ENCODE measurements at regions not wholly inside any gene's neighbourhood (a gene's known extent, or its start where the extent isn't known, plus 50 kb on each side); places are given as distances from the start of the nearest gene placed in this dataset.

GRCh38 chr10:4632757-4633156 lies 193.2 kb upstream of the AKR1E2 start:
- H3K4me3 ChIP-seq (ENCODE audit: low read depth, low read length): no peak overlapping the region
- no peak for TF ChIP-seq CTCF (IDR thresholded peaks at IDR 0.05; ENCODE audit: low read depth, low read length)

- no peak overlapping the region for H3K4me3 ChIP-seq (ENCODE audit: low read depth, low read length)
- no peak for TF ChIP-seq CTCF (IDR thresholded peaks at IDR 0.05; ENCODE audit: low read depth, low read length)
These were observed 199.1 kb upstream of the AKR1E2 start for GRCh38 chr10:4626919-4627318.

GRCh38 chr10:4623757-4624420 lies 202.1 kb upstream of the AKR1E2 start:
- no peak for TF ChIP-seq CTCF (IDR thresholded peaks at IDR 0.05; ENCODE audit: low read depth, low read length)
- H3K4me3 ChIP-seq (ENCODE audit: low read depth, low read length): no peak overlapping the region

GRCh38 chr10:4623200-4623599 lies 202.8 kb upstream of the AKR1E2 start:
- no peak overlapping the region for H3K4me3 ChIP-seq (ENCODE audit: low read depth, low read length)
- TF ChIP-seq CTCF (IDR thresholded peaks at IDR 0.05; ENCODE audit: low read depth, low read length): no peak

GRCh38 chr10:4622384-4622783 lies 203.6 kb upstream of the AKR1E2 start:
- no peak for TF ChIP-seq CTCF (IDR thresholded peaks at IDR 0.05; ENCODE audit: low read depth, low read length)

GRCh38 chr10:4617589-4617988 lies 208.4 kb upstream of the AKR1E2 start:
- no peak for TF ChIP-seq CTCF (IDR thresholded peaks at IDR 0.05; ENCODE audit: low read depth, low read length)
- H3K4me3 ChIP-seq (ENCODE audit: low read depth, low read length): no peak overlapping the region

More at GRCh38 chr10:4622384-4622783, 203.6 kb upstream of the AKR1E2 start:
- H3K4me3 ChIP-seq (ENCODE audit: low read depth, low read length): no peak overlapping the region

- no peak overlapping the region for H3K4me3 ChIP-seq (ENCODE audit: low read depth, low read length)
- no peak for TF ChIP-seq CTCF (IDR thresholded peaks at IDR 0.05; ENCODE audit: low read depth, low read length)
These were observed 211.0 kb upstream of the AKR1E2 start for GRCh38 chr10:4615042-4615441.
